ENCODE measurements at regions not wholly inside any gene's neighbourhood (a gene's known extent, or its start where the extent isn't known, plus 50 kb on each side); places are given as distances from the start of the nearest gene placed in this dataset.

DNA sequence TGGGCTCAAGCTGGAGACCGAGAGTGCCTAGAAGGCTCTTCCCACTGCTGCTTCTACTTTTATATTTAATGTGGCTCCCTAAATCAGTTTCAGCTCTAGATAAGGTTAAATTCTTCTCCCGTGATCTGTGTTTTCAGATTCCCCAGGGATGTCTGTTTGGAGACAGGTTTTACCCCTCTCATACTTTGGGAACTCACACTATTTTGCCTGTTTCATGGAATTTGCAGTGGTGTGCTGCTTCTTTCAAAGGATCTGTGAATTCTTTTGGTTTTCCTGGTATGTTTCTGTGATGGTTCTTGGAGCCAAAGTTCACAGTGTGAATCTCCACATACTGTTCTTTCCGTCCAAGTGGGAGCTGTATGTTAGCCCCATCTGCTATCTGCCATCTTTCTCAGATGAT is 238.3 kb upstream of the SLITRK3 start:
- Histone ChIP-seq H3K27ac (no peak overlapping the region), H3K9me3 (peaks cover 0 to 4% (median 0%) of the 10 kb centered on the region in 4 donors), H3K4me1 (peaks cover 0 to 3% (median 0%) of the 10 kb centered on the region in 4 donors), H3K36me3 (no peaks in the 10 kb centered on the region), H3K4me3 (no peak overlapping the region), H3K27me3 (no peaks in the 10 kb centered on the region)
- TF ChIP-seq POLR2A (IDR thresholded peaks at IDR 0.05) (no peak), EP300 (IDR thresholded peaks at IDR 0.05) (no peak), POLR2AphosphoS5 (IDR thresholded peaks at IDR 0.05) (no peak)
- TF ChIP-seq, protein P1, sequence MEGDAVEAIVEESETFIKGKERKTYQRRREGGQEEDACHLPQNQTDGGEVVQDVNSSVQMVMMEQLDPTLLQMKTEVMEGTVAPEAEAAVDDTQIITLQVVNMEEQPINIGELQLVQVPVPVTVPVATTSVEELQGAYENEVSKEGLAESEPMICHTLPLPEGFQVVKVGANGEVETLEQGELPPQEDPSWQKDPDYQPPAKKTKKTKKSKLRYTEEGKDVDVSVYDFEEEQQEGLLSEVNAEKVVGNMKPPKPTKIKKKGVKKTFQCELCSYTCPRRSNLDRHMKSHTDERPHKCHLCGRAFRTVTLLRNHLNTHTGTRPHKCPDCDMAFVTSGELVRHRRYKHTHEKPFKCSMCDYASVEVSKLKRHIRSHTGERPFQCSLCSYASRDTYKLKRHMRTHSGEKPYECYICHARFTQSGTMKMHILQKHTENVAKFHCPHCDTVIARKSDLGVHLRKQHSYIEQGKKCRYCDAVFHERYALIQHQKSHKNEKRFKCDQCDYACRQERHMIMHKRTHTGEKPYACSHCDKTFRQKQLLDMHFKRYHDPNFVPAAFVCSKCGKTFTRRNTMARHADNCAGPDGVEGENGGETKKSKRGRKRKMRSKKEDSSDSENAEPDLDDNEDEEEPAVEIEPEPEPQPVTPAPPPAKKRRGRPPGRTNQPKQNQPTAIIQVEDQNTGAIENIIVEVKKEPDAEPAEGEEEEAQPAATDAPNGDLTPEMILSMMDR (IDR thresholded peaks at IDR 0.05), result no peak
- WGBS, 2 donors, result 90 to 96% methylated on average over 3 of the region's 3 CpGs
- intact Hi-C loops (cut with DNase I), result no loop called here
- DNase-seq, result no peak

DNA sequence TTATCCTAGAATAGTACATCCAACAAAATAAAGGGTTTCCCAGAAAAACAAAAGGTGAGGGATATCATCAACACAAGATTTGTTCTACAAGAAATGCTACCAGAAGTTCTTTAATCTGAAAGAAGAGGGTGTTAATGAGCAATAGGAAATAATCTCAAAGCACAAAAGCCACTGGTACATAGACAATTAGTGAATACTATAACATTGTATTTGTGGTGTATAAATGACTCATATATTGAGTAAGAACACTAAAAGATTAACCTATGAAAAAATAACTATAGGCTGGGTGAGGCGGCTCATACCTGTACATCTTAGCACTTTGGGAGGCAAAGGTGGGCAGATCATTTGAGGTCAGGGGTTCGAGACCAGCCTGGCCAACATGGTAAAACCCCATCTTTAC is 210.2 kb upstream of the SLITRK3 start:
- DNase-seq, result no peak
- no peak overlapping the region for H3K27ac ChIP-seq
- no peaks in the 10 kb centered on the region for H3K36me3 ChIP-seq
- intact Hi-C loops (cut with DNase I), result no loop called here
- H3K4me3 ChIP-seq, result no peak overlapping the region
- WGBS, 2 donors, result 83 to 85% methylated on average over 2 of the region's 2 CpGs
- no peaks in the 10 kb centered on the region for H3K4me1 ChIP-seq
- TF ChIP-seq POLR2A (IDR thresholded peaks at IDR 0.05), result no peak
- TF ChIP-seq EP300 (IDR thresholded peaks at IDR 0.05), result no peak
- TF ChIP-seq, protein P1 (IDR thresholded peaks at IDR 0.05), result no peak
- TF ChIP-seq POLR2AphosphoS5 (IDR thresholded peaks at IDR 0.05), result no peak
- H3K27me3 ChIP-seq, result no peaks in the 10 kb centered on the region
- H3K9me3 ChIP-seq, result no peaks in the 10 kb centered on the region

DNA sequence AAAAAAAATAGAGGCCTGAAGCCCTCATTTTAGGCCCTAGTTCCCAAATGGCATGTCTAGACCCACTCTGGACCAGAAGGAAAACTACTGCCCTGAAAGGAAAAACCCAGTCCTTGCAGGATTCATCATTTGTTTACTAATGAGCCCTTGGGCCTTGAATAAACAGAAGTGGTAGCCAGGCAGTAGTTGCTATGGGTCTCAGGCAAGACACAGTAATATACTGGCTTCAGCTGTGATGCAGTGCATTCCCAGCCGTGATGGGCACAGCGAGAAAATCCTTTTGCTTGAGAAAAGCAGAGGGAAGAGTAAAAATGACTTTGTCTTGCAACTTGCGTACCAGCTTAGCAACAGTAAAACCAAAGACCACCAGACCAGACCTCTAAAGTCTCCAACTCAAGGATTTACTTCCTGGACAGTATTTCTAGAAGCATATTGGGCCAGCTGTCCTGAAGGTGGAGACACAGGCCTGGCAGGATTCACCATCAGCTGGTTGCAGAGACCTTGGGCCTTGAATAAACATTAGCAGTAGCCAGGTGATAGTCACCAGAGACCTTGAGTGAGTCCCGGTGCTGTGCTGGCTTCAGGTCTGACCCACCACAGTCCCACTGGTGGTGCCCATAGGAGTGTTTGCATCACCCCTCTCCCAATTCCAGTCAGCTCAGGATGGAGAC is 208.3 kb upstream of the SLITRK3 start:
- Histone ChIP-seq H3K27me3 (no peaks in the 10 kb centered on the region), H3K4me1 (no peaks in the 10 kb centered on the region), H3K4me3 (no peak overlapping the region), H3K9me3 (no peaks in the 10 kb centered on the region), H3K36me3 (no peaks in the 10 kb centered on the region), H3K27ac (no peak overlapping the region)
- TF ChIP-seq POLR2A (IDR thresholded peaks at IDR 0.05) (no peak), EP300 (IDR thresholded peaks at IDR 0.05) (no peak), POLR2AphosphoS5 (IDR thresholded peaks at IDR 0.05) (no peak)
- TF ChIP-seq, protein P1 (IDR thresholded peaks at IDR 0.05), result no peak
- intact Hi-C loops (cut with DNase I), result no loop called here
- DNase-seq, result no peak
- 73 to 90% methylated on average over 4 of the region's 4 CpGs for WGBS, 2 donors

DNA sequence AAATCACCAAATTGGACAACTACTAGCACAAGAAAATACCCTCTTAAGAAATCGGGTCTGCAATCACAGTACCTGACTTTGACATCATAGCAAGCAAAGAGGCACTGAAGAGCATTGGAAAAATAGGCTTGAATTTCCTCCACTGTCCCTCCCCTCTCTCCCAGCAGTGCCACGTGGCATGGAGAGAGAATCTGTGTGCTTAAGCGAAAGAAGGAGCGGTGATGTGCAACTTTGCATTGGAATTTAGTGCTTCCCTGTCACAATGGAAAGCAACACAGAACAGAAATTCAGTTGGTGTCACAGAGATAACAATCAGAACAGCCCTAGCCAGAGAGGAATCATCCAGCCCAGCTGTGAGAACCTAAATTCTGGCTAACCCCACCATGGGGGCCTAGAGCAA is 207.5 kb upstream of the SLITRK3 start:
- intact Hi-C loops (cut with DNase I), result no loop called here
- no peak overlapping the region for H3K27ac ChIP-seq
- H3K4me3 ChIP-seq, result no peak overlapping the region
- WGBS, 2 donors, result 61 to 71% methylated on average over 4 of the region's 4 CpGs
- TF ChIP-seq POLR2A (IDR thresholded peaks at IDR 0.05) (no peak), EP300 (IDR thresholded peaks at IDR 0.05) (no peak)
- TF ChIP-seq, protein P1 (IDR thresholded peaks at IDR 0.05), result no peak
- no peaks in the 10 kb centered on the region for H3K4me1 ChIP-seq
- no peaks in the 10 kb centered on the region for H3K9me3 ChIP-seq
- H3K36me3 ChIP-seq, result no peaks in the 10 kb centered on the region
- no peaks in the 10 kb centered on the region for H3K27me3 ChIP-seq
- DNase-seq, result no peak

DNA sequence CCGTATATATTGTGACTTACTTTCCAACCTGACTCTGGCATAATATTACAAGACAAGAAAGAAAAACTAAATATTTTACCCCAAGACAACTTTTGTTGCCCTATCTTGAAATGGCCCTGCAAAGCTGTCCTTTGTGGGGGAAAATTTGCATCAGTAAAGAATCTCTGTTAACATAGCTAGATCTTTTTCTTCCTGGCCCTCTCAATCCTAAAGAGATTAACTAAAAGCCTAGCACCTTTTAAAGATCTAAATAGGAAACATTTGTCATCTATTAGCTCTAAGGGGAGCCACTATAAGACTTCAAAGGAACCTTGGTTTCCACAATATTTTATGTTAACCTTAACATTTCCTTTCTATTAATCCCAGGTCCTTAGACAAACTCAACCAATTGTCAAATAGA is 199.0 kb upstream of the SLITRK3 start:
- Histone ChIP-seq H3K9me3 (no peaks in the 10 kb centered on the region), H3K27ac (no peak overlapping the region), H3K4me3 (no peak overlapping the region), H3K4me1 (no peaks in the 10 kb centered on the region), H3K36me3 (no peaks in the 10 kb centered on the region), H3K27me3 (no peaks in the 10 kb centered on the region)
- 84 to 94% methylated on average over 1 of the region's 1 CpG for WGBS, 2 donors
- no peak for DNase-seq
- intact Hi-C loops (cut with DNase I), result no loop called here
- TF ChIP-seq EP300 (IDR thresholded peaks at IDR 0.05), result no peak
- TF ChIP-seq POLR2AphosphoS5 (IDR thresholded peaks at IDR 0.05), result no peak
- no peak for TF ChIP-seq POLR2A (IDR thresholded peaks at IDR 0.05)
- TF ChIP-seq, protein P1 (IDR thresholded peaks at IDR 0.05), result no peak
